HG03520 (cell line): ENCODE measurements at regions not wholly inside any gene's neighbourhood (a gene's known extent, or its start where the extent isn't known, plus 50 kb on each side); places are given as distances from the start of the nearest gene placed in this dataset.
"Not testable (repeated sequence)": the region's sequence is repeated elsewhere in the genome, so short reads cannot be mapped to it uniquely, and the experiment has no call there.

Experiments used
- ATAC-seq: cut with Tn5 transposase; IDR thresholded peaks from one replicate; pipeline ENCODE4 v1.9.1; 2021; ENCODE audit warnings: mild to moderate bottlenecking, moderate library complexity; ENCODE audit not compliant: unreplicated experiment

DNA sequence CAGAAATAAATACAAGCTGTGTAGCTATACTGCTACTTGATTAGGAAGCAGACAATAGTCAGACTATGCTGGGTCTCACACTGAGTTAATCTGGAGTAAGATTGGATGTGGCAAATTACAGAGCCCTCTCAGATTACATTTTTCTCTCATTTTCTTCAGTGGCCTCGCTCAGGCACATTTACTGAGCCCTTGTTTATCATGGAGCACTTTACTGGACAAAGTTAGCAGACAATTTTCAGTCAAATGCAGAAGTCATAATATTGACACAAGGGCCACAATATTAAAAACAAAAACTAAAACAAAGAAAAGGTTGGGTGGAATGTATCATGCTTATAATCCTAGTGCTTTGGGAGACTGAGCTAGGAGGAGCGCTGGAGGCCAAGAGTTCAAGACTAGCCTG is 95.0 kb upstream of the MAP3K7 start:
- no peak for ATAC-seq

DNA sequence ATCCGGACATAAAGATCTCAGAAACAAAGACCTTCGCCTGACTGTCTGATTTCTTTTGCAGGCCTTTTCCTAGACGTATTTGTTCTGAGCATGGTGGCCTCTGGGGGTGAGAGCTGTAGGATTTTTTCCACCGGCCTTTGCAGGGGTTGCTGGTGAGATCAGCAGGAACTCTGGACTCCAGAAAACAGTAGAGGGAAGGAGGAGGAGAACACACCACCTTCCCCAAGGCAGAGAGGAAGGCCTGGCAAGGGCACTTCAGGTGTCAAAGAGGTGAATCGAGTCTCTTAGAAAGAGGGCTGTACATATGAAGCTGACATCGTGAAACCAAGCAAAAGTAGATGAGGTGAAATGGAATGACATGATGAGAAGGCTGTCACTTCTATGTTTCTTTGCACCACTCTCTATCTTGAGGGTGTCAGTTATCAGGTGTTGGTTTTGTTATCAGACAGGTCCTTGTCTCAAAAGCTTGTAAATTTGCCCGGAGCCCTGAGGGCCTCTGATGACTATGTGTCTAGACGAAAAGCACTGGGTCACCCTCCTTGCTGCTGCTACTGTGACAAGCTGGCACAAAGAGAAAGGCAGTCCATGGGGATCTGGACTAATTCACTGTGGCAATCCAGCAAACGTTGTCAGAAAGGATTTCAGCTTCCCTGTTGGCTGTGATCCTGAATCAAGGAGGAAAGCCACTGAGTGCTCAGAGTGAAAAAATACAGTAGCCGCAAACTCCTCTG is 91.3 kb upstream of the MAP3K7 start:
- no peak for ATAC-seq

DNA sequence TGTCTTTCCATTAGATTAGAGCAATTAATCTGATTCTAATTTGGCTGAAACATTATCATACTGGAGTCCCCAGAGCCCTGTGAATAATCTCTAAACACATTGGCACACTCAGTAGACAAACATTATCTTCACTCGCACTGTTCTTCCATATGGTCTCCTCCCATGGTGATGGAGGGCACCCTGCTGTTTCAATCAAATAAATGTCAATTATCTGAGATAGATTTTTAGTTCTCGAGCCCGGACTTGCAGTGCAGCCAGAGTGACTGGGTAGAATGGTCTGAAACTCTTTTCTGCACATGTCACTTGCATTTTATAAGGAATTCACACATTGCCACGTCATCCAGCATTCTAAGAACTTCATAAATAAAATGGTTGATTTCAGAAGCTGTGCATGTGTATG is 90.6 kb upstream of the MAP3K7 start:
- no peak for ATAC-seq

- ATAC-seq = no peak
Observed at GRCh38 chr6:90676516-90677300, 89.8 kb upstream of the MAP3K7 start.

DNA sequence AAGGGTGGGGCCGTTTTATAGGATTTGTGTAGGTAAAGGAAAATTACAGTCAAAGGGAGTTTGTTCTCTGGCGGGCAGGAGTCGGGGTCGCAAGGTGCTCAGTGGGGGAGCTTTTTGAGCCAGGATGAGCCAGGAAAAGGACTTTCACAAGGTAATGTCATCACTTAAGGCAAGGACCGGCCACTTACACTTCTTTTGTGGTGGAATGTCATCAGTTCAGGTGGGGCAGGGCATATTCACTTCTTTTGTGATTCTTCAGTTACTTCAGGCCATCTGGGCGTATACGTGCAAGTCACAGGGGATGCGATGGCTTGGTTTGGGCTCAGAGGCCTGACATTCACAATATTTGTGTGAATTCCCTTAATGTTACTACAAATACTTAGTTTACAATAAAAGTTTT is 88.2 kb upstream of the MAP3K7 start:
- not testable (repeated sequence) for ATAC-seq

- ATAC-seq = not testable (repeated sequence)
Observed at GRCh38 chr6:90674077-90674476, 87.2 kb upstream of the MAP3K7 start.

- ATAC-seq = no peak
Observed at GRCh38 chr6:90669846-90670245, 83.0 kb upstream of the MAP3K7 start.

GRCh38 chr6:90669420-90669819 is 82.5 kb upstream of the MAP3K7 start:
- ATAC-seq = no peak

DNA sequence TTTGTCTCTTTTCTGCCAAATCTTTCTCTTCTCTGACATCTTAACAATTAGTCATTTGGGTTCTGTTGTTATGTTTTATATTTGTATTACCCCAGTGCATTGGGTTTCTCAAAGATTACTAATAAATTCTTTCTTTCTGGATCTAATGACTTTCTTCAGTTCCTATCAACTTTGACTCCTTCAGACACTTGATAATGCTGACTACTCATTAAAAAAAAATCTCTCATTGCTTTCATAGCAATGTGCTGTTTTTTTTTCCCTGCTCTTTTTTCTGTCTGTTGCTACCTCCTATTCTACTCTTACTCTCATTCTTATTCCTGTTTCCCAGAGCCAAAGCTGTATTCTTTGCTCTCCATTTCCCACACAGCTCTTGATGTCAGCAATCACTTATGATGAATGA is 81.3 kb upstream of the MAP3K7 start:
- no peak for ATAC-seq

GRCh38 chr6:90663873-90664272 is 77.0 kb upstream of the MAP3K7 start:
- ATAC-seq = no peak

GRCh38 chr6:90663106-90663505 is 76.2 kb upstream of the MAP3K7 start:
- ATAC-seq = no peak

- no peak for ATAC-seq
Observed at GRCh38 chr6:90660931-90661330, 74.1 kb upstream of the MAP3K7 start.

- ATAC-seq = no peak
Observed at GRCh38 chr6:90658497-90658896, 71.6 kb upstream of the MAP3K7 start.

DNA sequence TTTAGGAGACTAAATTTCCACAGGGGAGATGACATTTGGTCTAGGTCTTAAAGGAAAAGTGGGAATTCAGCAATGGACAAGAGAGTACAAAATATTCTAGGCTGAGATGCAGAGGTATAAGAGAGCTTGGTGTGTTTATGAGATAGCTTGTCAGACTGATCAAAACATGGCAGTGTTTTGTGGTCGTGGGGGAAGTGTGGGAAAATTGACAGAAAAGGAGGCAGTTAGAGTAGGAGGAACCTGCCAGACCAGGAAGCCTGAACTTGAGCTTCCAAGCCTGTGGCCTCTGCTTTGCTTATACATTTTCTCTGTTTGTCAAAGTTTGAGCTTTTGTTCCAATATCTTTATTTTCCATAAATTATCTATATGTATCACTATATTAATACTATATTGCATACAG is 69.5 kb upstream of the MAP3K7 start:
- no peak for ATAC-seq

DNA sequence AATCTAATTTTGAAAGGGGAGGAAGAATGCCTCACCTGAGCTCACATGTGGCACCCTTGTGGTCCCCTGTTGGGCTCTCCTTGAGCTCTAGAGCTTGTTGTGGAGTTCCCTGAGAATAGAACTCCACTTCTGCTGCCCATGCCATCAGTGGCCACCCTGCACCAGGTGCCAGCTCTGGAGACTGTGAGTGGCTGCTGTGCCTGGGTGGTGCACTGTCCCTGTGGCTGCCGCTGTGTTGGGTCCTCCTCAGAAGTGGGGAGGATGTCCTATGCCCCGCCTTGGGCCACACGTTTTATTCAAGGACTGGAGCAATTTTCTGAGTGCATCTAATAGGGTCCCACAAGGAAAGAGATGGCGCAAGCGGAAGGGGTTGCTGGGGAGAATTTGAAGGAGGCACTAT is 67.9 kb upstream of the MAP3K7 start:
- no peak for ATAC-seq

- ATAC-seq = no peak
Observed at GRCh38 chr6:90654166-90654565, 67.3 kb upstream of the MAP3K7 start.

GRCh38 chr6:90653750-90654149 is 66.9 kb upstream of the MAP3K7 start:
- ATAC-seq = no peak

- ATAC-seq = no peak
Observed at GRCh38 chr6:90650041-90650940, 63.4 kb upstream of the MAP3K7 start.

- no peak for ATAC-seq
Observed at GRCh38 chr6:90648873-90649272, 62.0 kb upstream of the MAP3K7 start.

GRCh38 chr6:90646940-90647339 is 60.1 kb upstream of the MAP3K7 start:
- no peak for ATAC-seq

- ATAC-seq = no peak
Observed at GRCh38 chr6:90645634-90646033, 58.8 kb upstream of the MAP3K7 start.
